ENCODE measurements at regions not wholly inside any gene's neighbourhood (a gene's known extent, or its start where the extent isn't known, plus 50 kb on each side); places are given as distances from the start of the nearest gene placed in this dataset.

DNA sequence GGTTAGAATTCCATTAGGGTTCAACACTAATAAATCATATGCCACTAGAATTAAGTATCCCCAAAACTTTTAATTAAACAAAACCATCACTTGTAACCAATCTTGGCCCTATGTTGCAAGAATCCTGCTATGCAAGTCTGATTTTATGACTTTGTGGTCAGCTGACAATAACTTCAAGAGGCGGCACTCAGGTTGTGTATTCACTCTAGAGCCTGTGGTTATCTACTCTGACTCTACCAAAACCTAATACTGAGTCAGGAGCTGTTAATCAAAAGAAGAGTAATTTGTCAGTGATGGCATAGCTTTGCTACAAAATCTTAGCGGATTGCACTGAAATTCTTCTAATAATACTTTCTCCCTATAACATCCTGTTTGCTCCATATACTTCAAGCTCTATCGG lies 253.7 kb downstream of the AASDHPPT start:
- peak; percentile 56 for DNase-seq (ENCODE audit: low read depth)

DNA sequence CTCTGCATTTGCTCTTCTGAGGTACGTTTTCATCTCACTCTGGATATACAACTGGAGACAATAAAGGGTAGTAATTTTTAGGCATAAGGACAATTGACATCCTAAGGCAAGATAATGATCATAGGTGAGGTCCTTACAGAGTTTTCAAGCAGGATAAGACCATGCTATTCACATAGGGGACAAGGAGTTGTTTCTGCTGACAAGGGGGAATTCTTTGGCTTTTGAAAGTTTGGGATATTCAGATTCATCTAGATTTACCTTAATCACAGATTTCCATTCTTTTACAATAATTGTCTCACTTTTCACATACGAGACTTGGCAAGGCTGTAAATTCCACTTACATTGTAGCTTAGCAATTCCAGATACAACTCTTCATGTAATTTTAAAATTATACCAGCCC lies 256.2 kb downstream of the AASDHPPT start:
- no peak for DNase-seq (ENCODE audit: low read depth)

- DNase-seq (ENCODE audit: low read depth): peak; percentile 77
Measured at GRCh38 chr11:106344394-106344793, 266.9 kb downstream of the AASDHPPT start.

- DNase-seq (ENCODE audit: low read depth): no peak
Measured at GRCh38 chr11:106344966-106345365, 267.5 kb downstream of the AASDHPPT start.

DNA sequence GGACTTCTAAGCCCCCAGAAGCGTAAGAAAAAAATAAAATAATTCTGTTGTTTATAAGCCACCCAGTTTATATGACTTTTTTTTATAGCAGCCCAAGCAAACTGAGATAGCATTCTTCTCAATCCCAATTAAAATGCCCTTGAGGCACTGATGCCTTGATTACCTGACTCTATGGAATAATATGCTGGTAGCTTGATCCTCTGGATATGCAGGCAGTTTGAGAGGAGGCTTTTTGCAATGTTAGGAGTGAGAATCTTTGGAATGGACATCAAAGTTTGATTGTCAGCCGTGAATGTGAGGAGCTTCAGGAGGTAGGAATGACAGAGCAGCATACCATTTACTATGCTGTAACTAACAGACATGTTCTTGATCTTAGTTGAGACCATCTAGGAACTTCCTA lies 275.6 kb downstream of the AASDHPPT start:
- no peak for DNase-seq (ENCODE audit: low read depth)

GRCh38 chr11:106369224-106369623 lies 291.8 kb downstream of the AASDHPPT start:
- no peak for DNase-seq (ENCODE audit: low read depth)

GRCh38 chr11:106378513-106379179 lies 301.2 kb downstream of the AASDHPPT start:
- DNase-seq (ENCODE audit: low read depth): no peak

DNA sequence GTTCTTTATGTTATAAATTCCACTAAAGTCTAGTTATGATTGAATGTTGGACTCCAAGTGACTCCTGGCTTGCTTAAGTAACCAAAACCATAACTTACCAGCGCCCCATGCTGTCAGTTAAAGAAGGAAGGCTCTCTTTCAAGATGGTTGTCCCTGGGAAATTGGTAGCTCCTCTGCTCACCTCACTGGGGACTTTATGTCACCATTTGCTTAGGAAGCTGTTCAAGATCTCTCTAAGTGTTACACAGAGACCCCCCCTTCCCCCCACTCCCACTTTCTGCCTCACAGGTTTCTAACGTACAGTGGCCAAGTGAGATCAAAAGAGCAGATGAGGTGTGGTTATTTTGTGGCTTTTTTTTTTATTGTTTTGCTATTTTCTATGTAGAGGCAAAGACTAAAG lies 301.8 kb downstream of the AASDHPPT start:
- DNase-seq (ENCODE audit: low read depth): no peak

DNA sequence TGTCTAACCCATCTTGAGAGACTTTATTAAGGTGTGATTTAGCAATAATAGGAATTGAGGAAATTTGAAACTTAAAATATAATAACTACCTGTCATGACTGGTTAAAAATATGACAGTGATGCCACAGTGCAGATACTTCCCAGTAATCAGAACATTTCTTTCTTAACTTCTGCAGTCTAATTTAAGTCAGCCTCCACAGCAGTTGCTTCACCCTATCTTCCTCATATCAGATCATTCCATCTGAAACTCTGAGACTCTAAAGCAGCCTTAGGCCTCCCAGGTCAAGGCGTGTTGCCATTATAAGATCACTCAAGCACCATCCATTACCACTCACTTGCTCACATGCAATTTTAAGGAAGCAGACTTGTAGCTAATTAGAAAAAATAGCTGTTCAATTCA lies 302.2 kb downstream of the AASDHPPT start:
- DNase-seq (ENCODE audit: low read depth): peak; percentile 30

DNA sequence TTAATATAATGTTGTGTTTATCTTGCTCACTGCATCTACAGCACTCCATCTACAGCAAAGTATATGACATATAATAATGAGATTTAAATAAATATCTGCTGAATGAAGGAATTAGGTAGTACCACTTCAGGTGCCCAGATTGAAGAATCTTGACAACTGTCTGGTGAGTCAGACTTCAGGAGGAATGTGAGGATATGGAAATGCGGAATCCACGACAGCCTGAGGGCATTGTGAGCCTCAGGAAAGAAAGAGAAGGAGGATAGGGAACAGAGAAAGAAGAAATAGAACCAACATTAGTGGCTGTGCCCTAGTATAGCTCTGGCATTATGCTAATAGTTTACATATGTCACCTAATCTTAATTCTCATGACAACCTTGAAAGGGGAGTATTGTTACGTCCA lies 304.4 kb downstream of the AASDHPPT start:
- no peak for DNase-seq (ENCODE audit: low read depth)

DNA sequence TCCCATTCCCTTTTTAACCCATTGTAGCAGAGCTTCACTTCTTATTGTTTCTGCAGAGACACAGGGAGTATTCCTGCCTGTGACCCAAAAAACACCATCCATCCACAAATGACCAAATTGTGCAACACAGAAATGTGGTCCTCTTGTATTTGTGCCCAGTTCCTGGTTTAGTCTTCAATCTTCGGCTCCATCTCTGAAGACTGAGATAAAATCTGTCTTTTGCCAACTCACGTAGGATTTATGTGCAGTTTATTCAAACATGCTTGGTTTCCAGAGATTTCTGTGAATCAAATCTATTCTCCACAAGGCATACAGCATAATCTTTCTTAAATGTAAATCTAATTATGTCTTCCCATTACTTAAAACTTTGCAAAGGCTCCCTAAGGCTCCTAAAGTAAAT lies 307.0 kb downstream of the AASDHPPT start:
- DNase-seq (ENCODE audit: low read depth): no peak

GRCh38 chr11:106386519-106386918 lies 309.1 kb downstream of the AASDHPPT start:
- no peak for DNase-seq (ENCODE audit: low read depth)

DNA sequence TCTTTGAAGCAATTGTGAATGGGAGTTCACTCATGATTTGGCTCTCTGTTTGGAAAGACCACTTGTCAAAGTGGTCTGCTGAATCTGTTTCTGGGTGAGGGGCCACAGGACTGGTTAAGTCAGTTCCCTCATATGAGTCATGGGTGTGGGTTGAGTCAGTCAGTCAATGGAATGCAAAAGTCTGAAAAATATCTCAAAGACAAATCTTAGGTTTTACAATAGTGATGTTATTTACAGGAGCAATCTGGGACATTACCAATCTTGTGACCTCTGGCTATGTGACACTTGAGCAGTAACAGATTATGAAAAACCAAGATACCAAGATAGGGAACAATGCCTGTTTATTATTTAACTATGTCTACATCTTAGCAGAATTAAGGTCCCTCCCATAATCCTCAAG lies 311.6 kb downstream of the AASDHPPT start:
- peak; percentile 67 for DNase-seq (ENCODE audit: low read depth)

GRCh38 chr11:106390078-106390477 lies 312.6 kb downstream of the AASDHPPT start:
- DNase-seq (ENCODE audit: low read depth): no peak

GRCh38 chr11:106391771-106392420 lies 314.4 kb downstream of the AASDHPPT start:
- peak; percentile 63 for DNase-seq (ENCODE audit: low read depth)

GRCh38 chr11:106395716-106396349 lies 318.4 kb downstream of the AASDHPPT start:
- DNase-seq (ENCODE audit: low read depth): no peak

DNA sequence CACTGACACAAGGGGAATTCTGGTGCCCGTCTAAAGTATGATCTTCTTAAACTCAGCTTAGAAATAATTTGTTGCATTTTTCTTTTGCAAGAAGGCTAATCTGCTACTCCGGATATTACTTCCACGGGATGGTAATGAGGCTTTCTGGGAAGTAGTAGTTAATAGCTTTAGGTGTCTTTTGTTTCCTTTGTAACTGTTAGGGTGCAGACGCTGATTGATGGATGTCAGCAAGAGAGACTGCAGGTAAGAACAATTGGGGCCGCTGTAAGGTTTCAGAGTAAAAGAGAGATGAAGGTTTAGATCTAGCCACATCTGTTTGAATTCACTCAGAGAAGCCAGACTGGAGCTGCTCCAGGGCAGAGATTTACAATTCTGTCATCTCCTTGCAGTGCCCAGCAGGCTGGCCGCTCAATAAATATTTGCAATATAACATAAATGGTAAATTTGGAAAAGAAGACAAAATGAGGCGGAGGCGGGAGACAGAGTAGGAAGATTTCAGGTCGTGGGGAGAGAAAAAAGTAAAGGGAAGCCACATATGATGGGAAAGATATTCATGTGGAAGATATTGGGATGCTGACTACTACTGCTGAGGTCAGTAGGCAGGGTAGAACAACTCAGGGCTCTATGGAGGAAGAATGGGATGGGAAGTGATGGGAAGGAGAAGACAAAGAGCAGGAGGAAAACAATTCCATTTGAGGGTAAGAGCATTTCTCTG lies 320.5 kb downstream of the AASDHPPT start:
- no peak for DNase-seq (ENCODE audit: low read depth)

- peak; percentile 20 for DNase-seq (ENCODE audit: low read depth)
Measured at GRCh38 chr11:106398502-106399075, 321.1 kb downstream of the AASDHPPT start.

- peak; percentile 100 for DNase-seq (ENCODE audit: low read depth)
Measured at GRCh38 chr11:106399076-106399511, 321.6 kb downstream of the AASDHPPT start.

- DNase-seq (ENCODE audit: low read depth): no peak
Measured at GRCh38 chr11:106399624-106400023, 322.2 kb downstream of the AASDHPPT start.

DNA sequence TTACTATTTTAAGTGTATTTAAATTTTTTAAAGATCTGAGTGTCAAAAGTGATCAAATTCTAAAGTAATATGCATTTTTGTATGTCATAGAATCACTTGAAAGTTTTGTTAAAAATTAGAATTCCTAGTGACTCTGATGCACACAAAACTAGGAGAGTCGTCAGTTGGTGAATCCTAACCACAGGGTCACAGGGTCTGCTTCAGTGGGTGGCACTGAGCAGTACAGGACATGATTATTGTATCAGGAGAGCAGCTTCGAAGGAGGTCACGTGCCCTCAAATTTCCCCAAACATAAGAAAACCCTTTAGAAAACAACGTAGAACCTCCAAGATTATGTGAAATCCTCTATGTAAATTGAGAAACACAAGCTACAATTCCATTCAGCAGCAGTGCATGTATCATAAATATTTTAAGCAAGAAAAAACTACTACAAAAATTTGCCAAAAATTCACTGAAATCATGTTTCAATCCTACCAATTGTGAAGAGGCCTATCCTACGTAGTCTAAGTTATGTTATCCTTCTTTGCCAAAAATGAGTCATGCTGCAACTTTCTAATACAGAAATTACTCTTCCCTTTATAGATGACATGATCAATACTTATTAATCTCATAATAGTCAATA lies 323.6 kb downstream of the AASDHPPT start:
- DNase-seq (ENCODE audit: low read depth): no peak

- no peak for DNase-seq (ENCODE audit: low read depth)
Measured at GRCh38 chr11:106403751-106404150, 326.3 kb downstream of the AASDHPPT start.

Data from amniotic epithelial cell (primary cell).